ENCODE measurements at regions not wholly inside any gene's neighbourhood (a gene's known extent, or its start where the extent isn't known, plus 50 kb on each side); places are given as distances from the start of the nearest gene placed in this dataset.
"Not testable (repeated sequence)": the region's sequence is repeated elsewhere in the genome, so short reads cannot be mapped to it uniquely, and the experiment has no call there.

GRCh38 chr10:131833446-131834080 lies 67.2 kb upstream of the PPP2R2D start:
- H3K36me3 ChIP-seq, result no peaks in the 10 kb centered on the region
- intact Hi-C loops (cut with DNase I), result no loop called here
- no peak for TF ChIP-seq EP300 (IDR thresholded peaks at IDR 0.05)
- TF ChIP-seq POLR2AphosphoS5 (IDR thresholded peaks at IDR 0.05), result no peak
- TF ChIP-seq POLR2A (IDR thresholded peaks at IDR 0.05; ENCODE audit: low read depth), result no peak
- no peak for TF ChIP-seq CTCF (IDR thresholded peaks at IDR 0.05)
- H3K27me3 ChIP-seq, result peaks cover 0 to 53% (median 0%) of the 10 kb centered on the region in 4 donors
- no peak overlapping the region for H3K4me3 ChIP-seq
- no peak for DNase-seq (ENCODE audit: extremely low spot score)
- H3K27ac ChIP-seq (replicated peaks in 1 of 4), result no peak overlapping the region
- no peaks in the 10 kb centered on the region for H3K4me1 ChIP-seq
- 98% methylated on average over 12 of the region's 14 CpGs for WGBS
- peaks cover 0 to 14% (median 4%) of the 10 kb centered on the region in 4 donors for H3K9me3 ChIP-seq

GRCh38 chr10:131834152-131834810 lies 66.5 kb upstream of the PPP2R2D start:
- Histone ChIP-seq H3K4me1 (no peaks in the 10 kb centered on the region), H3K4me3 (no peak overlapping the region), H3K36me3 (no peaks in the 10 kb centered on the region), H3K27ac (replicated peaks in 1 of 4) (no peak overlapping the region), H3K27me3 (peaks cover 0 to 46% (median 0%) of the 10 kb centered on the region in 4 donors), H3K9me3 (peaks cover 0 to 14% (median 4%) of the 10 kb centered on the region in 4 donors)
- TF ChIP-seq EP300 (IDR thresholded peaks at IDR 0.05) (no peak), CTCF (IDR thresholded peaks at IDR 0.05) (no peak), POLR2A (IDR thresholded peaks at IDR 0.05; ENCODE audit: low read depth) (no peak), POLR2AphosphoS5 (IDR thresholded peaks at IDR 0.05) (no peak)
- DNase-seq (ENCODE audit: extremely low spot score), result no peak
- WGBS, result 100% methylated on average over 1 of the region's 8 CpGs
- intact Hi-C loops (cut with DNase I), result no loop called here

- DNase-seq (ENCODE audit: extremely low spot score), result no peak
- TF ChIP-seq POLR2AphosphoS5 (IDR thresholded peaks at IDR 0.05), result no peak
Measured at GRCh38 chr10:131838966-131839742, 61.7 kb upstream of the PPP2R2D start.

GRCh38 chr10:131839880-131840787 lies 60.7 kb upstream of the PPP2R2D start:
- intact Hi-C loops (cut with DNase I); H3K4me3 ChIP-seq; H3K9me3 ChIP-seq; H3K4me1 ChIP-seq; H3K27ac ChIP-seq (replicated peaks in 1 of 4); H3K27me3 ChIP-seq; H3K36me3 ChIP-seq; DNase-seq (ENCODE audit: extremely low spot score): not testable (repeated sequence)
- WGBS, result 87% methylated on average over 15 of the region's 15 CpGs

More at GRCh38 chr10:131838966-131839742, 61.7 kb upstream of the PPP2R2D start:
- Histone ChIP-seq H3K4me1 (no peaks in the 10 kb centered on the region), H3K9me3 (peaks cover 0 to 14% (median 4%) of the 10 kb centered on the region in 4 donors), H3K27ac (replicated peaks in 1 of 4) (no peak overlapping the region), H3K36me3 (no peaks in the 10 kb centered on the region), H3K27me3 (peaks cover 0 to 7% (median 0%) of the 10 kb centered on the region in 4 donors), H3K4me3 (no peak overlapping the region)
- WGBS, result 64% methylated on average over 16 of the region's 16 CpGs
- intact Hi-C loops (cut with DNase I), result no loop called here

GRCh38 chr10:131840788-131841118 lies 60.1 kb upstream of the PPP2R2D start:
- Histone ChIP-seq H3K36me3 (no peaks in the 10 kb centered on the region), H3K9me3 (no peaks in the 10 kb centered on the region), H3K4me1 (no peaks in the 10 kb centered on the region), H3K27ac (replicated peaks in 1 of 4) (no peak overlapping the region), H3K27me3 (peaks cover 0 to 4% (median 0%) of the 10 kb centered on the region in 4 donors), H3K4me3 (no peak overlapping the region)
- intact Hi-C loops (cut with DNase I), result no loop called here
- TF ChIP-seq EP300 (IDR thresholded peaks at IDR 0.05) (no peak), CTCF (IDR thresholded peaks at IDR 0.05) (no peak), POLR2A (IDR thresholded peaks at IDR 0.05; ENCODE audit: low read depth) (no peak), POLR2AphosphoS5 (IDR thresholded peaks at IDR 0.05) (no peak)
- 100% methylated on average over 2 of the region's 3 CpGs for WGBS
- DNase-seq (ENCODE audit: extremely low spot score), result no peak
